PC-9 (cell line): ENCODE measurements at regions not wholly inside any gene's neighbourhood (a gene's known extent, or its start where the extent isn't known, plus 50 kb on each side); places are given as distances from the start of the nearest gene placed in this dataset.
A peak's percentile ranks its signal among the peaks of the same experiment; 100 is the strongest.

Experiments used
- EZH2 ChIP-seq: fragments of 200-600 bp; sonication (generic); IDR thresholded peaks from 2 replicates; pipeline ENCODE4 v1.8.0; 2017; ENCODE audit warnings: antibody characterized with exemption, low read depth
- TF ChIP-seq, protein P1 (sequence below): fragments of 200-600 bp; sonication (generic); conservative IDR thresholded peaks from 2 replicates; pipeline ENCODE4 v1.6.1; 2017; ENCODE audit warnings: mixed run types, antibody characterized with exemption, mild to moderate bottlenecking, moderate library complexity

GRCh38 chr6:21935561-21936028, 342.0 kb downstream of the SOX4 start:
- TF ChIP-seq, protein P1, sequence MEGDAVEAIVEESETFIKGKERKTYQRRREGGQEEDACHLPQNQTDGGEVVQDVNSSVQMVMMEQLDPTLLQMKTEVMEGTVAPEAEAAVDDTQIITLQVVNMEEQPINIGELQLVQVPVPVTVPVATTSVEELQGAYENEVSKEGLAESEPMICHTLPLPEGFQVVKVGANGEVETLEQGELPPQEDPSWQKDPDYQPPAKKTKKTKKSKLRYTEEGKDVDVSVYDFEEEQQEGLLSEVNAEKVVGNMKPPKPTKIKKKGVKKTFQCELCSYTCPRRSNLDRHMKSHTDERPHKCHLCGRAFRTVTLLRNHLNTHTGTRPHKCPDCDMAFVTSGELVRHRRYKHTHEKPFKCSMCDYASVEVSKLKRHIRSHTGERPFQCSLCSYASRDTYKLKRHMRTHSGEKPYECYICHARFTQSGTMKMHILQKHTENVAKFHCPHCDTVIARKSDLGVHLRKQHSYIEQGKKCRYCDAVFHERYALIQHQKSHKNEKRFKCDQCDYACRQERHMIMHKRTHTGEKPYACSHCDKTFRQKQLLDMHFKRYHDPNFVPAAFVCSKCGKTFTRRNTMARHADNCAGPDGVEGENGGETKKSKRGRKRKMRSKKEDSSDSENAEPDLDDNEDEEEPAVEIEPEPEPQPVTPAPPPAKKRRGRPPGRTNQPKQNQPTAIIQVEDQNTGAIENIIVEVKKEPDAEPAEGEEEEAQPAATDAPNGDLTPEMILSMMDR, result peak; percentile 74
- no peak for TF ChIP-seq EZH2
